Fibroblast of the aortic adventitia (primary cell): ENCODE measurements at regions not wholly inside any gene's neighbourhood (a gene's known extent, or its start where the extent isn't known, plus 50 kb on each side); places are given as distances from the start of the nearest gene placed in this dataset.
"Not testable (repeated sequence)": the region's sequence is repeated elsewhere in the genome, so short reads cannot be mapped to it uniquely, and the experiment has no call there.

ENCODE experiments used
- DNase-seq: peaks from one replicate; pipeline ENCODE4 v3.0.0-alpha.2; 2010; ENCODE audit warnings: low read depth
- H3K4me3 ChIP-seq: 2 replicates; pipeline ENCODE4 v1.5.1; 2011; ENCODE audit warnings: low read depth, mild to moderate bottlenecking, control low read depth, low read length, moderate library complexity
- TF ChIP-seq, protein P1 (sequence below): IDR thresholded peaks from 2 replicates; pipeline ENCODE4 v1.5.1; 2011; ENCODE audit warnings: mild to moderate bottlenecking, low read length, control low read depth, inconsistent platforms; ENCODE audit not compliant: insufficient read depth

DNA sequence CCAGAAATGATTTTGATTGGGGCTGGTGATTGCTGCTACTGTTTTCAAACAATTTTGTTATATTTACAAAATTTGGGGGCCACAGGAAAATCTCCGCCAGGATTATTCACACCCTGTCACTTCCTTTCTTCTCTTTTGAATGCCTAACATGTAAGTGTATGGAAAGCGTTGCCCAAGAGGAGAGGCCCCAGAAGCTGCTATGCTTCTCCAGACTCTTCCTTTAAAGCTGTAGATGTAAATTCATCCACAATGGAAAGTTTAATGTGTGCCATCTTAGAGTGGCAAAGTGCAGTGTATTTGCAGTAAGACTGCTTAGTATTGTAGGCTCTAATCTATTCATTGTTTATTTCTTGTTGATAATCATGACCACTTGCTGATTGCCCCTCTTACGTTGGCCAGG, 136.7 kb upstream of the LRIG3 start:
- TF ChIP-seq, protein P1, sequence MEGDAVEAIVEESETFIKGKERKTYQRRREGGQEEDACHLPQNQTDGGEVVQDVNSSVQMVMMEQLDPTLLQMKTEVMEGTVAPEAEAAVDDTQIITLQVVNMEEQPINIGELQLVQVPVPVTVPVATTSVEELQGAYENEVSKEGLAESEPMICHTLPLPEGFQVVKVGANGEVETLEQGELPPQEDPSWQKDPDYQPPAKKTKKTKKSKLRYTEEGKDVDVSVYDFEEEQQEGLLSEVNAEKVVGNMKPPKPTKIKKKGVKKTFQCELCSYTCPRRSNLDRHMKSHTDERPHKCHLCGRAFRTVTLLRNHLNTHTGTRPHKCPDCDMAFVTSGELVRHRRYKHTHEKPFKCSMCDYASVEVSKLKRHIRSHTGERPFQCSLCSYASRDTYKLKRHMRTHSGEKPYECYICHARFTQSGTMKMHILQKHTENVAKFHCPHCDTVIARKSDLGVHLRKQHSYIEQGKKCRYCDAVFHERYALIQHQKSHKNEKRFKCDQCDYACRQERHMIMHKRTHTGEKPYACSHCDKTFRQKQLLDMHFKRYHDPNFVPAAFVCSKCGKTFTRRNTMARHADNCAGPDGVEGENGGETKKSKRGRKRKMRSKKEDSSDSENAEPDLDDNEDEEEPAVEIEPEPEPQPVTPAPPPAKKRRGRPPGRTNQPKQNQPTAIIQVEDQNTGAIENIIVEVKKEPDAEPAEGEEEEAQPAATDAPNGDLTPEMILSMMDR, result no peak
- H3K4me3 ChIP-seq, result no peak overlapping the region
- no peak for DNase-seq

DNA sequence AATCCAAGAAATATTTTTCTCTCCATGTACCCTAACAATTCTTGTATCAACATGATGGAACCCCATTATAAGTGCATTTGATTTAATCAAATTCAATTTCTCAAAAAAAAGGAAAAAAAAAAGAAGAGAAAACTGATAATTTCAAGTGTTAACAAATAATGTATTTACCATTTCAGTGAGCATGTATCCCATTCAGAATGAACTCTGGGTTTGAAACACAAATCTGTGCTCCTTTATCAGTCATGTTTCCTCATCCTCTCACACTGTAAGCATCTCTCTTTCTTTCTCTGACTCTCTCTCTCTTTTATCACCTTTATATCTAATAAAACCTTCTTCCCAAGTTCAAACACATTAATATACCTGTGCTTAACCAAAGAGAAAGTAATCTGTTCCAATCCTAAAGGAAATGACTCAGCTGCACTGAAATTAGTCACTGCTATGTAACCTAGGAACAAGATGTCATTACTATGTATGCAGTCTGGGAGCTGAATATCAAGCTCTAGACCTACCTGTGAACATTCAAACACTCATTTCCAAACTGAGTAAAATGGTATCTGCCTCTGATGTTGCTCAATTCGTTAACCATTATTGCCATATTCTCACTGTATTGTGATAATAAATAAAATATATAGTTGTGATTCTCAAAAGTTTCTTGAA, 135.0 kb upstream of the LRIG3 start:
- DNase-seq, result peak; percentile 67
- TF ChIP-seq, protein P1, result no peak
- H3K4me3 ChIP-seq, result no peak overlapping the region

DNA sequence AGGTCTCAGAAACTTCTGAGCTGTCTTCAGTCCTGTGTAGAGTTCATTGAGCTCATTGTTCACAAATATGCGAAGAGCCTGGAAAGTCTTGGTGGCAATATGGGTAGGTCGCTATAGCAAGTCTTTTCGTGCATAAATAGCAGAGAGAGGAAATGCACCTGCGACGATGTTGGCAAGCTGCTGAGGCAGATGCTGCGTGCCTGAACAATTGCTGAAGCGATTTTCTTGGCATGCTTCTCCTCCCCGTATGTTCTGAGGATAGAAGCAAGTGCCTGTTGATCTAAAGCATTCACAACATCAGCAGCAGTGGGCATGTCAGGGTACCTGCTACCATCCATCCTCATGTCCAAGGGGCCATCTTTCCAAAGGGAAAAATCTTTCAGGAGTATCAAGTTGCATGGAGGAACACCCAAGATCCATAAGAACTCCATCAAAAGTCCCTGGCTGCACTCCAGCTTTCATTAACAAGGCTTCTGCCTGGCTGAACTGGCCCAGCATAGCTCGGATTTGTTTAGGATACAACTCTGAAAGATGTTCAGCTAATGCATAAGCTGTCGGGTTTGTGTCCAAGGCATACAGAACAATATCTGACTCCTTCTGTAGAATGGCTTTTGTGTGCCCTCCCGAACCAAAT, 133.1 kb upstream of the LRIG3 start:
- DNase-seq, result not testable (repeated sequence)

DNA sequence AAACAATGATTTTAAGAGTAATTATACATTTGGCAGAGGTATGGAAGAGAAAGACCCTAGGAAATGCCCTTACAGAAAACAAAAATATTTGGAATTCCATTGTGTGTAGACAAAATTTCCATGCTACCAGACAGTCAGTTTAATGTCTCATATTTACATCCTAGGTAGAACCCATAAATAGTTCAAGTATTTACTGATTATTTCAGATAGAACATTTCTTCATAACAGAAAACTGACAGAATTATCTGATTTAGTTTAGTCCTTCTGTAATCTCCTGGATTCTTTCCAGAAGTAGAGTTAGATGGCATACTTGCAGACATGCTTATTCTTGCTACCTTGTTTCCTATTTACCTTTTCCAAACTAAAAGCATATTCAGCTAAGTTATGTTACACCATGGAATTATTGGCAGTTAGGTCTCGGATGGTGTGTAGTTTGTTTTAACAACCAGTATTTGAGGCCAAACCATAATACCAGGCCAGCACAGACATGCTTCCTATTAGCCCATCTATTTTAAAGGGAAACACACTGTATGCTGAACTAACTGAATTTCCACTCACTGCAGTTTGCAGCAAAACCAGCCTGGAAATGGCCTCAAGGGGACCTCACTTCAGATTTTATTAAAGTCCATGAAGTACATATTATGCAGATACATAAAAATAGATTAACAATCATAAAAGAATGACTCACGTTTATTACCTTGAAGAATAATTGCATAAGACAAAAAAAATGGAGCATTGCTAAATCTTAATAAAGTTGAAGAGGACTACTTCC, 126.6 kb upstream of the LRIG3 start:
- DNase-seq, result no peak
- TF ChIP-seq, protein P1, result no peak
- H3K4me3 ChIP-seq, result no peak overlapping the region

More for the DNA sequence above, 133.1 kb upstream of the LRIG3 start:
- not testable (repeated sequence) for H3K4me3 ChIP-seq

DNA sequence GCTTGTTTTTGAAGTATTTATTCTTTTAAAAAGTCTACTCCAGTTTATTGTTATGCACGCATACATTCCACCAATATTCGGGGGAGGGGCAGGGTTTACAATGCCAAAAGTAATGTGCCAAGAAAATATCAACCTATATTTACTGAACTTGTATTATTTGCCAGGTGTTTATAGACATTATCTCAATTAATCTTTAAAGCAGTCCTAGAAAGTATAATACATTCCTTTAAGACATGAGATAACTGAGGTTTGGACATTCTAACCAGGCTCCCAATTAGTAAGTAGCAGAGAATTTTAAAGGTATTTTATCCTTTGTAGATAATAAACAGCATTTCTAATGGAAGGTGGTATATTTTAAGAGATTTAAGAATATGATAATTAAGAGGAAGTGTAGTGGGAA, 124.5 kb upstream of the LRIG3 start:
- TF ChIP-seq, protein P1, result no peak
- no peak for DNase-seq
- no peak overlapping the region for H3K4me3 ChIP-seq

DNA sequence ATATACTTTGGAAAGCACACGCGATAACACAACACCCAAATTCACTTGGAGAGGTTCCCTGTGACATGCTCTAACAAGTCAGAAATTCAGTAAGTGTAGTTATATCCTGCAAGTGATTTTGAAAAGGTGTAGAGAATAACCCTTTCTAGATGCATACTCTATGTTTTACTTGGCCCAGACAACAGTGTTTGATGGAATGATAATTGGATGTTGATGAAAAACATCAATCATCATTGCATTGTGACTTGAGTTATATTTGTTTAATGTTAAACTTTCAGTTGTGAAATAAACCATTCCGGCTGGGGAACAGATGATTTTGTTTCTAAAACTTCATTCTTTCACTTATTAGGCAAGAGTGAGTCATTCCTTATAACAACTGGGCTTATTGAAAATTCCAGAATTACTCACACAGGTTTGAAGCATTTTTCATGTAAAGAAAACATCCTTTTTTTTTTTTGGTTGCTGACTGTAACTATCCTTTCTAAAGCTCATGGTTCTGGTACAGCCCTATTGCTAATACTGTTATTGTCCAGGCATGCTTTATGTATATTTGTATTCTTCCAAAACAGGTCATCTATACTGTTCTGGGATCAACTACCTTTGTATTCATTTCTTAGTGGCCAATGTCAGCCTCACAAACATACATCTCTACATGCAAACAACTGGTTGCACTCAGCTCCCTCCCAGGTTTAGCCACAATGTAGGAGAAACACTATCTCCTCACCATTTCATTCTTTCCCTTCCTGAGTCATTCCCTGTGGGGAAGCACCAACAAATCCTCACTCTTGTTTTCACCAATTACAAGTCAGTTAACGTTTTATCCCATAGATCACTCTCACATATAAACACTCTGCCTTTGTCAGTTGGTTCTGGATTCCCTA, 121.2 kb upstream of the LRIG3 start:
- peak; percentile 95 for DNase-seq
- H3K4me3 ChIP-seq, result peak overlapping the region; percentile 4
- TF ChIP-seq, protein P1, result no peak

DNA sequence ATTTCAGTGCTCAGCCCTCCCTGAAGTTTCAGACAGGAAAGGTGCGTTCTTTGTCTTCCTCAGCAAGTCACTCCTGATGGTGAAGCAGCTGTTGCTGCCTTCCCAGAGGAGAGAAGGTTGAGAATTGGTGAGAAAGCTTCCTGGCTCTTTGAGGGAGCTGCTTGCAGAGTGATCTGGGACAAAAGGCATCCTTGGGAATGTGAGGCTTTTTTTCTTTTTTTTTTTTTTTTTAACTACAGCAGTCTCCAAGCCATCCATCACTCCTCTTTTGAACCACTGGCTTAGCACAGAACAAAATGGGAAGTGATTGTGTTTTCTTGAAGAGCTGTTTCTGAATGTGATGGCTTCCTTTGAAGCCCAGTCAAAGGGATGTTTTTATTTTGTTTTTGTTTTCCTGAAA, 120.4 kb upstream of the LRIG3 start:
- H3K4me3 ChIP-seq, result no peak overlapping the region
- peak; percentile 89 for DNase-seq
- TF ChIP-seq, protein P1, result no peak
